ENCODE measurements at regions not wholly inside any gene's neighbourhood (a gene's known extent, or its start where the extent isn't known, plus 50 kb on each side); places are given as distances from the start of the nearest gene placed in this dataset.
"Not testable (repeated sequence)": the region's sequence is repeated elsewhere in the genome, so short reads cannot be mapped to it uniquely, and the experiment has no call there.

DNA sequence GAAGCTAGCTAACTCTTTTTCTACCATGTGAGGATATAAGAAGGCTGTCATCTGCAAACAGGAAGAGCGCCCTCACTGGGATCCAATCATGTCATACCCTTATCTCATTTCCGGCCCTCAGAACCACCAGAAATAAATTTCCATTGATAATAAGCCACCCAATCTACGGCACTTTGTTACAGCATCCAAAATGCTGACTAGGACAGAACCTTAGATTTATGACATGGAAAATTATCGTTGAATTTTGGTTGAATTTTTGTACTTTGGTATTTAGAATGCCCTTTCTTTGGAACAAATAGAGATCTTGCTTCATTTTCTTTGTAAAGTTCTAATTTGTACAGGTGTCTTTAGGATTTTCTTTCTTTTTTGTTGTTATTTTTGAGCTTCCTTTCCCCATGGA is 53.3 kb upstream of the CYLC2 start:
- TF ChIP-seq CTCF (IDR thresholded peaks at IDR 0.05; ENCODE audit: low read depth, low read length) = no peak
- no peak for DNase-seq (ENCODE audit: extremely low read depth, low read depth)

- no peak for TF ChIP-seq CTCF (IDR thresholded peaks at IDR 0.05; ENCODE audit: low read depth, low read length)
- no peak for DNase-seq (ENCODE audit: extremely low read depth, low read depth)
Measured at GRCh38 chr9:102922526-102922925, 72.6 kb upstream of the CYLC2 start.

DNA sequence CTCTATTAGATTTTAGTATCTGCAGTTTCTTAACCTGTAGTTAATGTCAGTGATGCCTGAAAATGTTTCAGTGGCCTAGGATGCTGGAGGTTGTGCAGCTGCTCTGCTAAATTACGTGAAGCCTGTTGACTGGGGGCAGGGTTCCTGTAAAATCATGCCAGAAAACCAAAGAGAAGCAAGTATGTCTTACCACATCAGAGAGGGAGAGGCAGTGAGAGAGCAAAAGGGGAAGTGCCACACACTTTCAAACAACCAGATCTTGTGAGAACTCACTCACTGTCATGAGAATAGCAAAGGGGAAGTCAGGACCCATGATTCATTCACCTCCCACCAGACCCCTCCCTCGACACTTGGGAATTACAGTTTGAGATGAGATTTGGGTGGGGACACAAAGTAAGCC is 83.9 kb upstream of the CYLC2 start:
- TF ChIP-seq CTCF (IDR thresholded peaks at IDR 0.05; ENCODE audit: low read depth, low read length) = no peak
- no peak for DNase-seq (ENCODE audit: extremely low read depth, low read depth)

DNA sequence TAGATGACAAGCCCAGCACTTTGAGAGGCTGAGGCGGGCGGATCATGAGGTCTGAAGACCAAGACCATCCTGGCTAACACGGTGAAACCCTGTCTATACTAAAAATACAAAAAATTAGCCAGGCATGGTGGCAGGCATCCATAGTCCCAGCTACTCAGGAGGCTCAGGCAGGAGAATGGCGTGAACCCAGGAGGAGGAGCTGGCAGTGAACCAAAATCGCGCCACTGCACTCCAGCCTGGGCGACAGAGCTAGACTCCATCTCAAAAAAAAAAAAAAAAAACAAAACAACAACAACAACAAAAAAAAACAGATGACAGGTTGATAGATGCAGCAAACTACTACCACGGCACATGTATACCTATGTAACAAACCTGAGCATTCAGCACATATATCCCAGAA is 89.3 kb upstream of the CYLC2 start:
- DNase-seq (ENCODE audit: extremely low read depth, low read depth) = not testable (repeated sequence)

DNA sequence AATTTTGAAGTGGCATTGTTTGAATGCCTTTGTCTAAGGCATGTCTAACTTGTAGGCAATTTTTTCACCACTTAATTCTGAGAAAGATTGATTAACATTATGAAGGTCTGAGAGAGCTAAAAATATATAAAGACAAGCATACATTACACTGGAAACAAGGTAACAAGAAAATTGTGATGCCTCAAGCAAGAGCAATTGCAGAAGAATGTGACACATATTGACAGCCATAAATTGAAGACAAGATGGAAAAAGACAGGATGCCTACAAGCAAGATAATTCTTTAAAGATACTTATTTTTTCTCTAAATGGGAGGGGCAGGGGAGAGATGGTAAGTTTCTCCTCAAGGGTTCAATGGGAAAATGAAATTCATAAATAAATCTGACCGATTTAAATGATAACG is 103.1 kb upstream of the CYLC2 start:
- no peak for DNase-seq (ENCODE audit: extremely low read depth, low read depth)
- no peak for TF ChIP-seq CTCF (IDR thresholded peaks at IDR 0.05; ENCODE audit: low read depth, low read length)

- not testable (repeated sequence) for DNase-seq (ENCODE audit: extremely low read depth, low read depth)
Measured at GRCh38 chr9:102888747-102889146, 106.4 kb upstream of the CYLC2 start.

- no peak for DNase-seq (ENCODE audit: extremely low read depth, low read depth)
- no peak for TF ChIP-seq CTCF (IDR thresholded peaks at IDR 0.05; ENCODE audit: low read depth, low read length)
Measured at GRCh38 chr9:102875687-102876086, 119.4 kb upstream of the CYLC2 start.

DNA sequence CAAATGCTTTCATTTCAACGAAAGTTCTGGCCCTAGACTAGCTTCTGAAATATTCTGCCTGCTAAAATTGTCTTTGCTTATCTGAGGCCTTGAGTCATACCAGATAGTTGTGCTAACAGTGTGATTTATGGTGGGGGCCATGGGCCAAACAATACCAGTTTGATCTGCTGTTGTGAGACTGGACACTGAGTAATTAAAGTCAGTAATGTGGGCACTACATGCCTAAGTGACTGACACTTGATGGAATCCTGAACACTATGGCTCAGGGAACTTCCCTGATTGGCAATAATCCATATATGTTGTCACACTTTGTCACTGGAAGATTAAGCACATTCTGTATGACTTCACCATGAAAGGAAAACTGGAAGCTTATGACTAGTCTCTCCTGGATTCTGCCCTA is 127.6 kb upstream of the CYLC2 start:
- DNase-seq (ENCODE audit: extremely low read depth, low read depth) = no peak
- no peak for TF ChIP-seq CTCF (IDR thresholded peaks at IDR 0.05; ENCODE audit: low read depth, low read length)

DNA sequence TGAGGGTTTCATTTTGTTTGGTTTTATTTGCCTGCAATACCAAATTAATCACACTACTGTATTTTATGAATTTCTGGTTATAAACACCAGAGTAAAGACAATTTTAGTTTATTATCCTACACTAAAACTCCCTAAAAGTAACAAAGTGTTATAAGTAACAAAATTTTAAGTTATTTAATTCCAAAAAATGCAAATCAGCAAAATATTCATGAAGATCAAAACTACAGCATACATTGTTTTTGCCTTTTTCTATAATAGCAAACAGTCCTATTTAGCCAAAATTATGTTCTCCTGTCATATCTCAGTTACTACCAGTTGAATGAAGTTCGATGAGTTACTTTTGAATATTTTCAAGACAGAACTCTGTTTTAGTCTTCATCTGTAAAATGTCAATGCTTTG is 132.7 kb upstream of the CYLC2 start:
- DNase-seq (ENCODE audit: extremely low read depth, low read depth) = no peak
- no peak for TF ChIP-seq CTCF (IDR thresholded peaks at IDR 0.05; ENCODE audit: low read depth, low read length)
